Aorta (tissue), 5 donors: ENCODE measurements at regions not wholly inside any gene's neighbourhood (a gene's known extent, or its start where the extent isn't known, plus 50 kb on each side); places are given as distances from the start of the nearest gene placed in this dataset.

Experiments
- ATAC-seq: fragments of 200-7000 bp; cut with Tn5 transposase; one replicate; pipeline ENCODE4 v1.9.1; 2022; ENCODE audit warnings: moderate library complexity; ENCODE audit not compliant: low FRiP score
- DNase-seq, 2 donors: peaks; one replicate each; pipeline ENCODE4 v3.0.0-alpha.2; 2020
- H3K27ac ChIP-seq, 2 donors: one replicate each; pipeline ENCODE4 v1.5.1; 2013; ENCODE audit warnings: low read length in 2 of 2, mild to moderate bottlenecking in 2 of 2, moderate library complexity in 2 of 2, control low read depth in 1 of 2, inconsistent platforms in 1 of 2, low read depth in 1 of 2
- H3K27me3 ChIP-seq, 2 donors: one replicate each; pipeline ENCODE4 v1.6.1; 2013; ENCODE audit warnings: control low read depth in 1 of 2, low read length in 1 of 2, mild to moderate bottlenecking in 1 of 2, moderate library complexity in 1 of 2; ENCODE audit not compliant: insufficient read depth in 2 of 2, control insufficient read depth in 1 of 2
- H3K36me3 ChIP-seq, 2 donors: one replicate each; pipeline ENCODE4 v1.6.1; 2013; ENCODE audit warnings: control low read depth in 1 of 2, low read length in 1 of 2, mild to moderate bottlenecking in 1 of 2; ENCODE audit not compliant: insufficient read depth in 2 of 2, control insufficient read depth in 1 of 2
- H3K4me1 ChIP-seq, 2 donors: one replicate each; pipeline ENCODE4 v1.6.1; 2013; ENCODE audit warnings: low read length in 2 of 2, control low read depth in 1 of 2, mild to moderate bottlenecking in 1 of 2, moderate library complexity in 1 of 2; ENCODE audit not compliant: insufficient read depth in 2 of 2, control insufficient read depth in 1 of 2
- H3K4me3 ChIP-seq, 2 donors: one replicate each; pipeline ENCODE4 v1.5.1; 2013; ENCODE audit warnings: low read length in 2 of 2, control low read depth in 1 of 2, mild to moderate bottlenecking in 1 of 2
- H3K9me3 ChIP-seq: one replicate; pipeline ENCODE4 v1.6.1; 2013; ENCODE audit warnings: mild to moderate bottlenecking, low read length; ENCODE audit not compliant: control insufficient read depth
- WGBS, 2 donors: extraction: QIAGEN DNeasy Blood & Tissue Kit; methylation state at CpG; one replicate each; pipeline ENCODE4 v1.1.7; 2013; 5-methylcytosine and 5-hydroxymethylcytosine counted together
- intact Hi-C, 2 donors: fragments of 100-400 bp; cut with DNase I; formaldehyde crosslinking; loops; one replicate each; pipeline versions ENCODE4 v1.14.2 to v1.15.0; 2022
- donor health status: healthy with polysubstance abuse.
- donor health status: Bipolar disorder and iron deficiency.
- donor health status: DM: no; HTN: no; CAD: no.
- donor health status: DM: no; HTN: no; CAD: no.
- donor health status: DM: yes; HTN: yes; CAD: no.

DNA sequence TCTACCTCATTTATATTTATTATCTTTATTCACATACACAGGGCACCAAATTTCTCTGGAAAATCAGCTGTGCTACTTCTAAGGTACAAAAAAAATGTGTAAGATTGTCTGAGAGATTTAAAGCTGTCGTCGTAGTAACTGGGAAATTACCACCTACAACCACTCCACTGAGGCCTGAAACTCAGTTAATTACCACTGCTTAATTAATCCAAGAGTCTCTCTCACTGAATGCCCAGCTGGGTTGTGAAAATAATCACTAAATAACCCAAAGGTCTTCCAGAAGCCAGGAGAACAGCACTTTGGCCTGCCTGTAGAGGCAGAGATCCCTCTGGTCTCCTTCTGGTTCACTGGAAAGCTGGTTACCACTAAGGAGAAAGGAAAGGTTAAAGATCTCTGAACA lies 207.2 kb upstream of the TMPO start:
- H3K36me3 ChIP-seq: no peaks in the 10 kb centered on the region
- ATAC-seq (no peak), DNase-seq (no peak)
- no peaks in the 10 kb centered on the region for H3K27me3 ChIP-seq
- H3K9me3 ChIP-seq: no peaks in the 10 kb centered on the region
- WGBS, 2 donors: 87 to 88% methylated on average over 2 of the region's 2 CpGs
- intact Hi-C loops: no loop called here
- no peak overlapping the region for H3K4me3 ChIP-seq
- no peak overlapping the region for H3K27ac ChIP-seq
- H3K4me1 ChIP-seq: no peaks in the 10 kb centered on the region

DNA sequence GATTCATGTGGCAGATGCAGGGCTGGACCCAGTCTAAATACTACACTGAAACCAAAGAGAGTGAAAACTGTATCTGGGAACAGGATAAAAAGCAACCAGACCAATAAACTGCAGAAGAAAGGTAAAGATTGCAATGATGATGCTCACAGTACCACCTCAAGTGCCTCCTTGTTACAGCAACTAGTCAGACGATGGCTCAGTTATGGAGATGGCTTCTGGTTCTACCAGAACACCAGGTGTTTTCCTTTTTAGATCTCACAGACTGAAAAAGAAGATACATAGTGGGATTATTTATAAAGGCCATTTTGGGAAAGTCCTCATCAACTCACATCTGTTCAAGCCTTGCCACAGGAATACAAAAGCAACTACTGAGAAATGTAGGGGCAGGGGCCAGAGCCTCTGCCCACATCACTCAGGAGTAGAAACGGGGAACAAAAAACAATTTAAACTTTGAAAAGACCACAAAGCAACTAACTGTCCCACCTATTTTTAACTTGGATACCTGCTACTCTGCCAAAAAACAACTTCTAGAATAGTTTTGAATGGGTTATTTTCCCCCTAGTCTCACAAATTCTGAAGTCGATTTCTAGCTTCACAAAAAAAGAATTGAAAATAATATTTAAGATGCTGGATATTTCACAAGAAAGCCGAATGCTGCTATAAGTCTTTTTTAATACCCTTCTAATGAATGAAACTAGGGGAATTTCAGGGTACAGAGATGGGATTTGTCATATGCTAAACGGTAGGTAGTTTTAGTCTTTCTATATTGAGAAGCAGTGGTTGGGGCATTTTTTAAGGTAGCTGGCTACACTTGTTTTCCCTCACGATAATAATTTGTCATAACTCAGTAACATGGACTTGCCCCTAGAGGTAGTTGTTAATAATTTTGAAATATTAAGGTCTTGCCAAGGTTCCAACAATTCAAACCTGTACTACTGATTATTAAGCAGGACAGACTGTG lies 197.2 kb upstream of the TMPO start:
- ATAC-seq: no peak
- Histone ChIP-seq H3K27me3 (no peaks in the 10 kb centered on the region), H3K27ac (no peak overlapping the region), H3K36me3 (no peaks in the 10 kb centered on the region), H3K9me3 (no peaks in the 10 kb centered on the region), H3K4me3 (no peak overlapping the region), H3K4me1 (no peaks in the 10 kb centered on the region)
- DNase-seq: no peak
- 52 to 59% methylated on average over 6 of the region's 6 CpGs for WGBS, 2 donors
- intact Hi-C loops: no loop called here

DNA sequence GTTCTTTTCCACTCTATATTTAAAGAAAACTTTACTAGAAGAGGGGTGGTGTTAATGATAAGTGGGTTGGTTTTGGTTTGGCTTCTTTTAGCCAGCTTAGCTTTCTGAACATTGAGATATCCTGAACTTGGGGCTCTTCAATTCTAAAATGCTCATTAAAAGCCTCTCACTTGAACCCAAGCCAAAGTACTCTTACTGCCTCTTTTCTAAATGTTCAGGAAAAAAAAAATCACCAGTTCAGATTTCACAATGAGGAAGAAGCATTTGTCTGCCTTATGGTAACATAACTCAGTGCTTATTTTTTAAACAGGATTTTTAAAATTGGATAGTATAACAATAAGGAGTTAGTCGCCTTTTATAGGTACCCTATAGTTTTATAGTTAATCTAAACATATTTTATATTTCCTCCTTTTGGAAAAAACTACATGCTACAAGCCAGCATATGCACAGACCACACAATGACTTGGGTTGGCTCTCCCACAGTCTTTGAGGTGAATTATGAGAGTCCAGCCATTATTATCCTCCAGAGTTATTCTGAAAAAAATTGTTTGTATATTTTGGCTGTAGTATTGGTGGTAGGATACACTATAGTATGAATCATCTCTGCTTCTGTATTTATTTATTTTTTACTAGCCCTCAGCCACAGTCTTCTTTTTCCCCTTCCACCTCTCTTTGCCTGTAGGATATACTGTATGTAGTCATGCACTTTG lies 195.5 kb upstream of the TMPO start:
- H3K9me3 ChIP-seq: no peaks in the 10 kb centered on the region
- no peaks in the 10 kb centered on the region for H3K36me3 ChIP-seq
- H3K27me3 ChIP-seq: no peaks in the 10 kb centered on the region
- no peaks in the 10 kb centered on the region for H3K4me1 ChIP-seq
- DNase-seq (no peak), ATAC-seq (no peak)
- no peak overlapping the region for H3K4me3 ChIP-seq
- no peak overlapping the region for H3K27ac ChIP-seq
- intact Hi-C loops: no loop called here
- WGBS, 2 donors: 34 to 35% methylated on average over 1 of the region's 1 CpG

DNA sequence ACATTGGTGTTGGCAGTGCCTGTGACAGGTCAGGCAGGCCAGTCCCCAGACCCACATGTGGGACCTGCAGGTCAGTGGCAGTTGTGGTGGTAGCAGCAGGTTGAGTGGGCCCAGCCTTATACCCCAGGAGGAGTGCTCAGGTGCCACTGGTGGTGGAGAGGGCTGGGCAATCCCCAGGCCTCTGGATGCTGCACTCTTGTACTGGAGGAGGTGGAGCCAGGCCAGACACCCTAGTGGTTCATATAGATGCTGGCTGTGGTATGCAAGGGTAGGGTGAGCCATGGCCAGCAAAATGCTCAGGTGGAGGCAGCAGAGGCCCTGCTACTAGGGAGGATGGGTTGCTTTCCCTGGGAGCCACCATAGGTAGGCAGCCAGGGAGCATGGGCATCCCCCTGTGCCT lies 190.4 kb upstream of the TMPO start:
- H3K4me1 ChIP-seq: no peaks in the 10 kb centered on the region
- no peaks in the 10 kb centered on the region for H3K36me3 ChIP-seq
- ATAC-seq (no peak), DNase-seq (no peak)
- intact Hi-C loops: no loop called here
- H3K9me3 ChIP-seq: no peaks in the 10 kb centered on the region
- H3K27ac ChIP-seq: no peak overlapping the region
- H3K4me3 ChIP-seq: no peak overlapping the region
- H3K27me3 ChIP-seq: no peaks in the 10 kb centered on the region

DNA sequence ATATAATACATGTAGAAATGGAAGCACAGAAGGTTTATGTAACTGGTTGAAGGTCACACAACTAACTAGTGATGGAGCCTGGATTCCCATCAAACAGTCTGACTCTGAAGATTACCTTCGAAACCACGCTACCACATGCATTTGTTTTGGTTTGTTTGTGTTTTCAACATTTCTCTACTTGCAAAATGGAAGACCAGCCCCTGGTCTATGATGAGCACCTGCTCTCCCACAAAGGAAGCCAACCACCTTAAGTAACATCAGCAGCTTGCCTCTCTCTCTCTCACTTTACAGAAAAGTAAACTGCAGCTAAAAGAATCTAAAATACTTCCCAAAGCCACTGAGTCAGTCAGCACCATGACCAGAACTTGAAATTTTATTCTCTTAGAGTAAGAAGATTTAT lies 186.9 kb upstream of the TMPO start:
- DNase-seq: no peak
- no peaks in the 10 kb centered on the region for H3K36me3 ChIP-seq
- H3K4me1 ChIP-seq: no peaks in the 10 kb centered on the region
- WGBS, 2 donors: 88 to 94% methylated on average over 2 of the region's 2 CpGs
- no peak overlapping the region for H3K27ac ChIP-seq
- no peaks in the 10 kb centered on the region for H3K27me3 ChIP-seq
- intact Hi-C loops: no loop called here
- no peak for ATAC-seq
- no peaks in the 10 kb centered on the region for H3K9me3 ChIP-seq
- H3K4me3 ChIP-seq: no peak overlapping the region

DNA sequence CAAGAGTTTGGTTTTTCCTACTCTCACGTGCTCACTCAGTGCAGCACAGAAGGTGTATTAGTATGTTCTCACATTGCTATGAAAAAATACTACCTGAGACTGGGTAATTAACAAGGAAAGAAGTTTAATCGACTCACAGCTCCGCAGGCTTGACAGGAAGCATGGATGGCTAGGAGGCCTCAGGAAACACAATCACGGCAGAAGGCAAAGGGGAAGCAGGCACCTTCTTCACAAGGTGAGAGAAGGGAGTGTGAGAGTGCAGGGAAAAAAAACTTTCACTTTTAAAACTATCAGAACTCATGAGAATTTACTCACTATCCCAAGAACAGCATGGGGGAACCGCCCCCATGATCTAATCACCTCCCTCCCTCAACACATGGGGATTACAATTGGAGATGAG lies 185.8 kb upstream of the TMPO start:
- no peaks in the 10 kb centered on the region for H3K36me3 ChIP-seq
- no peaks in the 10 kb centered on the region for H3K4me1 ChIP-seq
- ATAC-seq (no peak), DNase-seq (no peak)
- intact Hi-C loops: no loop called here
- no peaks in the 10 kb centered on the region for H3K9me3 ChIP-seq
- no peaks in the 10 kb centered on the region for H3K27me3 ChIP-seq
- no peak overlapping the region for H3K4me3 ChIP-seq
- WGBS, 2 donors: 69 to 73% methylated on average over 5 of the region's 5 CpGs
- H3K27ac ChIP-seq: no peak overlapping the region

DNA sequence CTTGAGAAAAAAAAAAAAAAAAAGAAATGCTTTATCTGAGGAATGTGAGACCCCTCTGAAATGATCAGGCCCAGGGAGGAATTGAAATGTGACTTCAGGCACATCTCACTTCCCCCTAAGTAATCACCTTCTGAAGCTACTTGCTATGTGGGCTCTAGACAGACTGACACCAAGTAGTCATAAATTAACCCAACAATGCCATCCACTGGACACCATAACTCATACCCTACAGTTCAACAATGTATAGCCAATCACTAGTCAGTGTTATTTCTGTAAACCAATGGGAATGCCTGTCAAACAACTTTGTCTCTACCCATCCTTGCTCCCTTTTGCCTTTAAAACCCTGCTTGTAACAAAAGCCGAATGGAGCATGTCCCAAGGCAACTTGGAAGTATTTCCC lies 182.7 kb upstream of the TMPO start:
- no peaks in the 10 kb centered on the region for H3K9me3 ChIP-seq
- WGBS, 2 donors: 75 to 81% methylated on average over 1 of the region's 1 CpG
- H3K4me3 ChIP-seq: no peak overlapping the region
- H3K27me3 ChIP-seq: no peaks in the 10 kb centered on the region
- H3K4me1 ChIP-seq: no peaks in the 10 kb centered on the region
- no peak for ATAC-seq
- H3K36me3 ChIP-seq: no peaks in the 10 kb centered on the region
- no peak overlapping the region for H3K27ac ChIP-seq
- no peak for DNase-seq
- intact Hi-C loops: no loop called here

DNA sequence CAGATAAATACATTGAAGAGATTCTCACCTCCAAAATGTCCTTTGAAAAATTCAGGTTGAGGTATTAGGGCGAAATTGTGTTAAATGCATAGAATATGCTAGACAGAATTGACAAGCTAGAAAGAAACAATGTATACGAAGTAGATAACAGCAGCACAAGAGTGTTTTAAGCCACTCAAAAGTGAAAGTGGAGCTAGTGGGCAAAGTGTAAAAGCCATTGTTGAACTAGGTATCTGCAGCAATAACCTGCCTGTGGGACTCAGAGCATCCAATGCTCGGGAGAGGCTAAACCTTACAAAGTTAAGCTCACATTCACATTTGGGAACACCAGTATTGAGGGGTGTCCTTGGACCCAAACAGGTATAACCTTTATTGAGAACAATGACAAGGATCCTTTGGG lies 180.6 kb upstream of the TMPO start:
- no peak for DNase-seq
- Histone ChIP-seq H3K4me1 (no peaks in the 10 kb centered on the region), H3K27me3 (peaks cover 0 to 3% of the 10 kb centered on the region in 2 donors), H3K36me3 (no peaks in the 10 kb centered on the region), H3K9me3 (no peaks in the 10 kb centered on the region), H3K27ac (no peak overlapping the region), H3K4me3 (no peak overlapping the region)
- intact Hi-C loops: no loop called here
- ATAC-seq: no peak
- 79 to 87% methylated on average over 3 of the region's 3 CpGs for WGBS, 2 donors

DNA sequence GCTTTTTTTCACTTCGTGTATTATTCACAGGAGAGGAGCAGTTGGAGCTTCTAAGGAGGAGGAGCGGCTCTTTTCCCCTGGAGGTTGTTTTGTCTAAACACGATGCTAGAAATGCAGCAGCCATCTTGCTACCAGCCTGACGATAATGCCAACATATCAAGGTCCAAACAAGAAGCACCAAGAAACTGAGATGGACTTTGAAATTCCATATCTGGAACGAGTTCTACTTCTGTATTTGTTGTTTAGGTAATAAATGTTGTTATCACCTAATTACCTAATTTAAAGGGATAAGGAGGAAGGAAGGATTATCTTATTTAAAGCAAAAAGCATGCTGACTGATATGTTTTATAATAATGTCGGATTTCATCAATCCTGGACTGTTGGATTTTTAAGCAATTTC lies 174.4 kb upstream of the TMPO start:
- no peak for ATAC-seq
- WGBS, 2 donors: 79 to 82% methylated on average over 6 of the region's 6 CpGs
- intact Hi-C loops: no loop called here
- no peak overlapping the region for H3K27ac ChIP-seq
- H3K4me1 ChIP-seq: no peaks in the 10 kb centered on the region
- H3K9me3 ChIP-seq: no peaks in the 10 kb centered on the region
- peaks cover 0 to 3% of the 10 kb centered on the region in 2 donors for H3K27me3 ChIP-seq
- H3K36me3 ChIP-seq: no peaks in the 10 kb centered on the region
- H3K4me3 ChIP-seq: no peak overlapping the region
- DNase-seq: no peak
